DND-41 (cell line): ENCODE measurements at regions not wholly inside any gene's neighbourhood (a gene's known extent, or its start where the extent isn't known, plus 50 kb on each side); places are given as distances from the start of the nearest gene placed in this dataset.

Experiments
- EZH2 ChIP-seq: IDR thresholded peaks from 3 replicates; pipeline ENCODE4 v1.6.1; 2012; ENCODE audit warnings: borderline replicate concordance, low read depth, mild to moderate bottlenecking, moderate library complexity, low read length, inconsistent platforms; ENCODE audit not compliant: severe bottlenecking
- TF ChIP-seq, protein P1 (sequence below): IDR thresholded peaks from 2 replicates; pipeline ENCODE4 v1.5.1; 2012; ENCODE audit warnings: borderline replicate concordance, low read length, moderate library complexity, mild to moderate bottlenecking; ENCODE audit not compliant: poor library complexity, severe bottlenecking; ENCODE audit errors: extremely low read depth

DNA sequence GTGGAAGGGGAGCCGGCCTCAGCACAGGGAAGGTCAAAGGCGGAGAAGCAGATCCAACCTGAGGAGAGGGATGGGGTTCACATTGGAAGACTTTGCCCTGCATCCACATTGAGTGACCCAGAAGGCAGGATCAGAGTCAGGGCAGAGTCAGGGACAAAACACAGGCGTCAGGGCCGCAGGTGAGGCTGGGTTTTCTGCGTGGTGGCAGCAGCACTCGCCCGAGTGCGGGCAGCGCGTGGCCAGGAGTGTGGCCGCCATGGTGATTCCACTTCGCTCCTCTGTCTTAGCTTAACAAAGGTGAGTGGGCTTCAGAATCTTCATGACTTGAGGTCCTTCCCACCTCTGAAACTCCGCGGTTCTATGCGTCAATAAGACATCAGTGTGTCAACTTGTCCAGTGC is 476.9 kb upstream of the SMIM21 start:
- TF ChIP-seq, protein P1, sequence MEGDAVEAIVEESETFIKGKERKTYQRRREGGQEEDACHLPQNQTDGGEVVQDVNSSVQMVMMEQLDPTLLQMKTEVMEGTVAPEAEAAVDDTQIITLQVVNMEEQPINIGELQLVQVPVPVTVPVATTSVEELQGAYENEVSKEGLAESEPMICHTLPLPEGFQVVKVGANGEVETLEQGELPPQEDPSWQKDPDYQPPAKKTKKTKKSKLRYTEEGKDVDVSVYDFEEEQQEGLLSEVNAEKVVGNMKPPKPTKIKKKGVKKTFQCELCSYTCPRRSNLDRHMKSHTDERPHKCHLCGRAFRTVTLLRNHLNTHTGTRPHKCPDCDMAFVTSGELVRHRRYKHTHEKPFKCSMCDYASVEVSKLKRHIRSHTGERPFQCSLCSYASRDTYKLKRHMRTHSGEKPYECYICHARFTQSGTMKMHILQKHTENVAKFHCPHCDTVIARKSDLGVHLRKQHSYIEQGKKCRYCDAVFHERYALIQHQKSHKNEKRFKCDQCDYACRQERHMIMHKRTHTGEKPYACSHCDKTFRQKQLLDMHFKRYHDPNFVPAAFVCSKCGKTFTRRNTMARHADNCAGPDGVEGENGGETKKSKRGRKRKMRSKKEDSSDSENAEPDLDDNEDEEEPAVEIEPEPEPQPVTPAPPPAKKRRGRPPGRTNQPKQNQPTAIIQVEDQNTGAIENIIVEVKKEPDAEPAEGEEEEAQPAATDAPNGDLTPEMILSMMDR = no peak
- no peak for TF ChIP-seq EZH2
